ENCODE measurements at regions not wholly inside any gene's neighbourhood (a gene's known extent, or its start where the extent isn't known, plus 50 kb on each side); places are given as distances from the start of the nearest gene placed in this dataset.
"Not testable (repeated sequence)": the region's sequence is repeated elsewhere in the genome, so short reads cannot be mapped to it uniquely, and the experiment has no call there.

GRCh38 chr4:55028196-55028595 lies 97.2 kb downstream of the KDR start:
- DNase-seq: no peak

- DNase-seq: no peak
Measured at GRCh38 chr4:55027596-55027995, 97.8 kb downstream of the KDR start.

DNA sequence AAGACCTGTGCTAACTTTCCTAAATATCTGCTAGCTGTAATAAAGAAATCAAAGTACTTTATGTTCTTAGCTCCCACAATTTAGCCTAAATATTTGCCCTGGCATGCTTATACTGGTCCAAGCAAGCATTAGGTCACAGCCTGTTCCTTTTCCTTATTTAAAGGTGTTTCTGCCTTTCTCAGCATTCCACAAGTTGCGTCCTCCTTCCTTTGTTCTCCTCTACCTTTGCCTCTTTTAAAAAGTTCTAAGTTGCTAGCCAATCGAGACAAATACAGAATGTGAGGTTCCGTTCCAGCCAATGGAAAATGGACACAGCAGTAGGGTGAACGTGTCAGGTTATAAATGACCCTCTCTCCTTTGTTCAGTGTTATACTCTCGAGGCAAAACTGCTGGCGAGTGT lies 99.9 kb downstream of the KDR start:
- DNase-seq: not testable (repeated sequence)

DNA sequence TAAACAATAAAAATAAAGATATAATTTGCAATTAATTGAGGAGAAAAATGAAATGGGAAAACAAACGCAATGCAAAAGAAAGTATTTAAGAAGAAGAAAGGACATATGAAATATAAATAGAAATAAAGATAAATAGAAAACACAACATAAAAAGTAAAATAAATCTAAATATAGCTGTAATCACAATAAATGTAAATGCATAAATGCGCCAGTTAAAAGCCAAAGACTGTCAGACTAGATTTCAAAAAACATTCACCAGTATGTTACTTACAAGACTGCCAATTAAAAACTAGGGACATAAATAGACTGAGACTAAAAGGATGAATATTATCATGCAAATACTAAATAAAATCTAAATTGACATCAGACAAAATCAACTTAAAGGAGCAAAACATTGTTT lies 102.4 kb downstream of the KDR start:
- DNase-seq: no peak

GRCh38 chr4:55021214-55021613 lies 104.2 kb downstream of the KDR start:
- DNase-seq: no peak

DNA sequence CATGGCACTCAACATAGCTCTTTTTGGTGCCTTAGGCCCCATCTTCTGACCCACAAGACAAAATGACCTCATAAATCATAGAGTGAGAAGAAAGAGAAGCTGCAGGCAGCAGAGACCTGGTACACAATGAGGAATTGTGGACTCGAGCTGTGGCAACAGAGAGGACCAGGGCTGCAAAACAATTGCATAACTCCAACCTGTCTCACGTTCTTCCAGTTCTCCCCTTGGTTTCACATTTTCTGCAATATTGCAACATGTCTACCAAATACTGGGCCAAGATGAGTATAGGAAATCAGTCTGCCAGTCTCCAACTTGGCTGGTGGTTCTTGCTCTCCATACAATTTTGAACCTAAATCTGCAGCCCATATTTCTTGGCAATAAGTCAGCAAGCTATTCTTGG lies 105.3 kb downstream of the KDR start:
- DNase-seq: no peak

DNA sequence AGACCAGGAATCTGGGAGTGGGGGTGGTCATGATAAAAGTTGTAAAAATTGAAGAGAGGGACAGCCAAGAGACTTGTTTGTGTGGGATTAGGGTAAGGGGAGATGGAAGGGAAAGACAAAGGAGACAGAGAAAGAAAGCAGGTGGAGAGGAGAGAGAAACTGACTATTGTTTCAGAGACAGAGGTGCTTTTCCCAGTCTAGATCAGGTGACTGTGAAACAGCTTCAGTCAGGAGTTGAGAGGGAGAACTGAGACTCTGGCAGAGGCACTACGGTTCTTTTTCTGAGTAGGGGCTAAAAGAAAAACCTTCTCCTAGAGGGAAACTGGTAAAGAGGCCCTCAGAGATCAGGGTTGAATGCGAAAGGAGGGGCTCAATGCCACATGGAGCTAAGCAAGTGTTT lies 106.4 kb downstream of the KDR start:
- DNase-seq: no peak

DNA sequence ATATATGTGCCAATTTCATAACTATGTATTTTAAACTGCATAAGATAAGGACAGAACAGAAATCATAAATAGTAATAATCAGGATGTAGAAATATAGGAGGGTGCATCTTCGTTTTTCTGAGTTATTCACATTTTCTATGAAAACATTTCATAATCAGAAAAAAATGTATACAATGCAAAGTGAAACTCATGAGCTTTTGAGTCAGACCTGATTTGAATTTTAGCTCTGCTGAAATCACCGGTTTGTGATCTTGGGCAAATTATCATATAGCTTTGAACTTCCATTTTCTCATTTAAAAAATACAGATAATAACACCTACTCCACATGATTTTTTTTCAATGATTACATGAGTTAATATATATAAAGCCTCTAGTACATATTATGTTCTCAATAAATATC lies 106.9 kb downstream of the KDR start:
- DNase-seq: no peak

- DNase-seq: no peak
Measured at GRCh38 chr4:55017406-55017805, 108.0 kb downstream of the KDR start.

- DNase-seq: no peak
Measured at GRCh38 chr4:55016131-55016530, 109.3 kb downstream of the KDR start.

- DNase-seq: no peak
Measured at GRCh38 chr4:55014876-55015275, 110.5 kb downstream of the KDR start.

DNA sequence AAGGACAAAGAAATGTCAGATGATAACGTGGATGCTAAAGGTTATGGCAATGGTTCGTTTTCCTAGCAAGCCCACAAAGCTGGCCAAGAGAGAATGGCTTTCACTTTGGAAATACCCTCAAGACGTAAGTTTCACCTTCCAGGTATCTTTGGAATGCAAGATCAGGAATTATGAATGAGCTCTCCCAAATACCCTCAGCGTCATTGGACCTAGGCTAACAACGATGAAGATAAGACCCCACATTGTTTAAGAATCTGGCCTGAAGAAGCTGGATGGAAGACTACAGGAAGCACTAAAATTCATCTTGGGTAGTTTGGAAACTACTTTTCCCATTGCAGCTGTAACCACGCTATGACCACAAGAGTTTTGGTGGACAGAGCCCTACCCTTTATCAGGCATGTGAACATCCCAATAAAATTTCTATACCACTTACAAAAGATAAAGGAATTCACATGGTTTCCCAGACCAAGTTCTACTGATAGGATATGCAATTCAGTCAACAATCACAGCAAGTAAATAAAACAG lies 111.9 kb downstream of the KDR start:
- no peak for DNase-seq

DNA sequence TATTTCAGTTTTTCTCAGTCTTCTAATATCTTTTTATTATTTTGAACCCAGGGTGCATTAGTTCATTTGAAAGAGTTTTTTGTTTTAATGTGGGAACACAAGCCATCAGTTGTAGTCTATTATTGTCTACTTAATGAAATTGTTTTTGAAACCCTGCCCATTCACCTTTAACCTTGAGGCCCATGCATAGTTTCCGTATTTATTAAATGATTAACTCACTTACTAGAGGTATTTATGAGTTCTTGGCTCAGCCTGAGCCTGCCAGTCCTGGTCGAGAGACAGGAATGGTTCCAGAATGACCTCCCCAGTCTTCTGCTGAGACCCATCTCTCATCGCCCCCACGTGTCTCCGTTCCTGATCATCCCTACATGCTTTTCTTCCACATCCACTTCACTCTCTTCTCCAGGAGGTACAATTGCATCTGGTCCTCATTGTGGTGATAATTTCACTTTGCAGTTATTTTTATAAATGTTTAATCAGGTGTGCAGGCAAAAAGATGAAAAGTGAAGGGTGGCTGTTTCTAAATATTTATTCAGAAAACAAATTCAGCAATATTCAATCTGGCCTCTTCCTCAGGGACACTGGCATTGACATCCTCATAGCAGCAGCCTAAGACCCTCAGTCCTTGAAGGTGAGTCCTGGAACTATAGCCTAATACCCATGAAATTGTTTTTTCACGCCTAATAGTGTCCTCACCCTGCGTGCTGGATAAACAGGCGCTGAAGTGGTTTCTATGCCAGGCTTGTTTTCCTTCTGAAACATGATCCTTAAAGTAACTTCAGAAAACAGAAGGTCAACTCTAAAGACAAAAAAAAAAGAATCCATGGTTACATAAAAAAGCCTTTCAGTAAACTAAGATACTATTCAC lies 112.8 kb downstream of the KDR start:
- no peak for DNase-seq

DNA sequence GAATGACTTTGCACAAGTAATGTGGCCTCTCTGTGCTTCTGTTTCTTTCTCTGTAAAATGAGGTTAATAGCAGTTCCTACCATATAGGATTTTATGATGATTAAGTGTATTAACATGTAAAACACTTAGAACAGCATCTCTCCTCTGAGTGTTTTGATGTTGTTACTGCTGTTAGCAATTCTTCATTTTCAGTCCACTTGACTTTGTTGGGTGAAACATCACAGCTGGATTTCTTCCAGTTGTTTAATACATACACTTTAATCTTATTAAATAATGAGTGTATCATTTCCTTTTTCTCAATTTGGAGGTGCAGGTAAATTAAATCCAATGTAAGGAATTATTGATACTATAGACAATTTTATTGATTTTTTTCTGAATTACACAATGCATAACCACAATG lies 113.6 kb downstream of the KDR start:
- no peak for DNase-seq

DNA sequence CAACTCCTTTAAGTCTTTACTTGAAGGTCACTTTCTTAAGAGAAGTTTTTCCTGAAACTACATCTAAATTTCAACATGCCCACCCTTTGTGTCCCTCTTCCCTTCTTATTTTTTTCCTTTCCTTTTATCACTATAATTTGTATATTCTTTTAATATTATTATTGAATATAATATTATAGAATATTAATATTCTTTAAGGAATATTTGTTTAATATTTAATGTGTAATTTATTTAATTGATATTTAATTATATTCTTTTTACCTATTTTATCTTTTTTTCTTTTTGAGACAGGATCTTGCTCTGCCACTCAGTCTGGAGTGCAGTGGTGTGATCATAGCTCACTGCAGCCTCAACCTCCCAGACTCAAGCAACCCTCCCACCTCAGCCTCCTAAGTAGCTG lies 114.8 kb downstream of the KDR start:
- no peak for DNase-seq

GRCh38 chr4:55008166-55009056 lies 117.0 kb downstream of the KDR start:
- no peak for DNase-seq

DNA sequence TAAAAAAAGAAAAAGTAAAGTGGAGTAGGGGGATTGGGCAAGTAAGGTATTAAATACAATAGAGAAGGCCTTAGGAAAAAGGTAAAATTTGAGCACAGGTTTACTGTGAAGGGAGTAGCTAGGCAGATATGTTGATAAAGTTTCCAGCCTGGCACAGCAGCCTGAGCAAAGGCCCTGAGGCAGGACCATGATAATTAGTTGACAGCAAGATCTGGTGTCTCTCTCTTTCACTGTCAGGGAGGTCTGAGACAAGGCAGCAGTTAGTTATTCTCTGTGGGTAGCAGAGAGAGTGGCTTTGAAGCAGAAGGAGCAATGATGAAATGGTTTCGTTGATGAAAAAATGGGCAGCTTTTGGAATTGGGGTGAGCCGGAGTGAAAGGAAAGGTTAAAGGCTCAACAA lies 119.5 kb downstream of the KDR start:
- DNase-seq: no peak

GRCh38 chr4:55004831-55005230 lies 120.6 kb downstream of the KDR start:
- DNase-seq: no peak

- no peak for DNase-seq
Measured at GRCh38 chr4:55002431-55002830, 123.0 kb downstream of the KDR start.

DNA sequence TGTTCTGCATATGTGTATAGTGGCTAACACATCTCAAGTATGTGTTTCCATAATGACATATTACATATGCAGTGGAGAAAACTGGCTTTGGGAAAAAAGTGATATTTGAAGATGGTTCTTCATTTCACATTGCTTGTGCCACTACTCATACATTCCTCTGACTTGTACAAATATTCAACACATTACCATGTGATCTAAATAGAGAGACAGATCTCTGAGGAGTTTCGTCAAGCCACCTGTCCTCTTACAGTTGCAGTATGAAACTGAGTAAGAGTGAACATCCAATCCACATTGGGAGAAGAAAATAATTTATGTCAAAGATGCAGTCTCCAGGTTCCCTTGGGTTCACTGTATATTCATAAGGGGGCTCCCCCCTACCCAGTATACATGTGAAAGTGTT lies 123.9 kb downstream of the KDR start:
- no peak for DNase-seq

GRCh38 chr4:54999003-54999402 lies 126.4 kb downstream of the KDR start:
- DNase-seq: no peak

GRCh38 chr4:54993473-54994026 lies 131.8 kb downstream of the KDR start:
- DNase-seq: not testable (repeated sequence)

GRCh38 chr4:54992266-54992665 lies 133.1 kb downstream of the KDR start:
- DNase-seq: no peak

DNA sequence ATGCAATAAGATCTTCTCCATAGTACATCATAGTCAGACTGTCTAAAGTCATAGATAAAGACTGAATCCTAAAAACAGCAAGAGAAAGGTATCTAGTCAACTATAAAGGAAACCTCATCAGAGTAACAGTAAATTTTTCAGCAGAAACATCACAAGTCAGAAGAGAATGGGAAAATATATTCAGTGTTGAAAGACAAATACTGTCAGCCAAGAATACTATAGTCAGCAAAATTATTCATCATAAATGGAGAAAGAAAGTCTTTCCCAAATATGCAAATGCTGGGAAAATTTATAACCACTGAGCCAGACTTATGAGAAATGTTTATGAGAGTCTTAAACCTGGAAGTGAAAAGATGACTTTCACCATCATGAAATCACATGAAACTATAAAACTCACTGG lies 136.7 kb downstream of the KDR start:
- DNase-seq: no peak

All from NCI-H446 treated with DMSO at 0.1 percent for 48 hours (cell line).